IPS-18a (cell line): ENCODE measurements at regions not wholly inside any gene's neighbourhood (a gene's known extent, or its start where the extent isn't known, plus 50 kb on each side); places are given as distances from the start of the nearest gene placed in this dataset.
"Not testable (repeated sequence)": the region's sequence is repeated elsewhere in the genome, so short reads cannot be mapped to it uniquely, and the experiment has no call there.

Experiments
- H3K27ac ChIP-seq: one replicate; pipeline ENCODE4 v1.5.1; 2013; ENCODE audit warnings: low read length
- H3K27me3 ChIP-seq: one replicate; pipeline ENCODE4 v1.6.1; 2013; ENCODE audit warnings: mild to moderate bottlenecking, low read length; ENCODE audit not compliant: control insufficient read depth, insufficient read depth
- H3K36me3 ChIP-seq: one replicate; pipeline ENCODE4 v1.6.1; 2013; ENCODE audit warnings: low read depth, low read length; ENCODE audit not compliant: control insufficient read depth
- H3K4me1 ChIP-seq: one replicate; pipeline ENCODE4 v1.6.1; 2013; ENCODE audit warnings: low read depth, low read length; ENCODE audit not compliant: control insufficient read depth
- H3K4me3 ChIP-seq: one replicate; pipeline ENCODE4 v1.5.1; 2013; ENCODE audit warnings: low read length
- H3K9ac ChIP-seq: one replicate; pipeline ENCODE4 v1.6.1; 2013; ENCODE audit warnings: mild to moderate bottlenecking, low read length, moderate library complexity
- H3K9me3 ChIP-seq: one replicate; pipeline ENCODE4 v1.6.1; 2013; ENCODE audit warnings: low read depth, low read length; ENCODE audit not compliant: control insufficient read depth

DNA sequence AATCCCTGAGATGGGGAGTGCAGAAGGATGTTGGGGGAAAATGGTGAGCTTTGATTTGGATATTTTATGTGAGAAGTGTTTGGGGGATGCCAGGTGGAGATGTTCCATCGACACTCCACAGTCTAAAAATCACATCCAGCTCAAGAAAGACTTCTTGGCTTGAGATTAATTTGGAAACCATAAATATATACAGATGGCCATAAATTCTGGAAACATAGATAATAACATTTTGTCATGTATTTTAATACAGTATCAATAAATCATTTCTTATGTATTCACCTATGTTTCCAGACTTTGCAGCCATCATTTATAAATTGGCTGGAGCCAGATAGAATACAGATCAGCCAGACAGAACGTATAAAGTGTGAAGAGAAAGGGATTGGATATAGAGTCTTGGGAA is 245.5 kb upstream of the DDHD1 start:
- no peak overlapping the region for H3K9ac ChIP-seq
- no peak overlapping the region for H3K27ac ChIP-seq
- H3K9me3 ChIP-seq = peaks cover 11% of the 10 kb centered on the region
- no peak overlapping the region for H3K4me3 ChIP-seq
- H3K36me3 ChIP-seq = no peaks in the 10 kb centered on the region
- H3K27me3 ChIP-seq = no peaks in the 10 kb centered on the region
- H3K4me1 ChIP-seq = no peaks in the 10 kb centered on the region

DNA sequence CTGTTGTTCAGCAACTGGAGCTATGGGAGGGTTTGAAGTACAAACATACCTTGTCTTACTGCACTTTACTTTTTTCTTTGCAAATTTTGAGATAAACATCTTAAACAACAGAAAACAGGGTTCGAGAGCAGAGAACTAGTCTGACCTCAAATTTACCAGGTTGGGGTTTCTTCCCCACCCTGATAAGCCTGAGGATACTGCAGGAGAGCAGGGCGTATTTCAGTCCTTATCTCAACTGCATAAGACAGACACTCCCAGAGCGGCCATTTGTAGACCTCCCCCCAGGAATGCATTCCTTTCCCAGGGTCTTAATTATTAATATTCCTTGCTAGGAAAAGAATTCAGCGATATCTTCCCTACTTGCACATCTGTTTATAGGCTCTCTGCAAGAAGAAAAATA is 242.1 kb upstream of the DDHD1 start:
- H3K4me1 ChIP-seq, H3K9ac ChIP-seq, H3K36me3 ChIP-seq, H3K27ac ChIP-seq, H3K4me3 ChIP-seq, H3K27me3 ChIP-seq: not testable (repeated sequence)
- peaks cover 11% of the 10 kb centered on the region for H3K9me3 ChIP-seq

DNA sequence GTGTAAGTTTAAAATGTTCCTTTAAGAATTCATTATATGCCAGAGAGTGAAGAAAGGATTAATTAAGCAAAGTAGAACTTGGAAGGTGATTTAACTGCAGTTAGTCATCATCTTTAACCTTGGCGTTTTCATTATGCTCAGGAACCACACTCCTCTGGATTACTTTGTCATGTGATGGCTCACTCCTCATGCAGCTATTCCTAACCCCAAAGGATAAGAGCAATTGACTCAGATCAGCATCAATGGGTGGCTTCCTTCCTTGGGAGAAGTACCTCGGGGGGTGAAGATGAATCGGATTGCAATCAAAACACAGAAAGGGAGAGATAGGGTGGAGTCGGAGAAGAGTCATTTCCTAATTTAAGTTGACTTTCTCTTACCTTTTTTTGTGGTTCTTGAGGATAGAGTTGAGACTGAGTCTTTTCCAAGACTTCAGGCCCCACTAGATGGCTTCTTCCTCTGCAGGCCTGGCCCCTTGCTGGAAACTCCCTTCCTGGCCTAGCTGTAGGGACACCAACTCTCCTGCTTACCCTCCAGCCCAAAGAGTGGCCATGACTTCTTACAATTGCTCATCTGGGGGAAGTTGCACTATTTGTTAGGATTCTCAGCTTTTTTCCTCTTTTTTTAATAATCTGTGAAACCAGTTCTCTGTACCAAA is 238.6 kb upstream of the DDHD1 start:
- H3K9ac ChIP-seq = no peak overlapping the region
- no peaks in the 10 kb centered on the region for H3K36me3 ChIP-seq
- H3K4me1 ChIP-seq = no peaks in the 10 kb centered on the region
- H3K27me3 ChIP-seq = no peaks in the 10 kb centered on the region
- no peak overlapping the region for H3K4me3 ChIP-seq
- peaks cover 11% of the 10 kb centered on the region for H3K9me3 ChIP-seq
- no peak overlapping the region for H3K27ac ChIP-seq

DNA sequence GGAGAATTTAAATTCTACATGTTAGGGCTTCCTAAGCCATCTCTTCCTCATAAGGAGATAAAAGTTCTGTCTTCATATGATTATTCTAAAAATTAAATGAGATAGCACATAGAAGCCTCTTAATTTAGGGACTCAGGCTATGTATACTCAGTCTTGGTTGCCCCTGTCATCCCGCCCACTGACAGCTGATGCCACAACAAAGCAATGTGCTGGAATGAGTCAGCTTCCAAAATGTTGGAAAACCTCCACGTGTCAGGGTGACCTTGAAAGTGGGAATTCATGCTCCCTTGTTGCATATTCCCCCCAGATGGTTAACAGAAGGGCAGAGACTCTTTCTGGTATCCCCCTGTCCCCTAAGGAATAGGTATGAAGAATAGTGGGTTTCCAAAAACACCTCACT is 238.0 kb upstream of the DDHD1 start:
- Histone ChIP-seq H3K4me1 (no peaks in the 10 kb centered on the region), H3K27me3 (no peaks in the 10 kb centered on the region), H3K9ac (no peak overlapping the region), H3K36me3 (no peaks in the 10 kb centered on the region), H3K9me3 (peaks cover 11% of the 10 kb centered on the region), H3K27ac (no peak overlapping the region), H3K4me3 (no peak overlapping the region)

DNA sequence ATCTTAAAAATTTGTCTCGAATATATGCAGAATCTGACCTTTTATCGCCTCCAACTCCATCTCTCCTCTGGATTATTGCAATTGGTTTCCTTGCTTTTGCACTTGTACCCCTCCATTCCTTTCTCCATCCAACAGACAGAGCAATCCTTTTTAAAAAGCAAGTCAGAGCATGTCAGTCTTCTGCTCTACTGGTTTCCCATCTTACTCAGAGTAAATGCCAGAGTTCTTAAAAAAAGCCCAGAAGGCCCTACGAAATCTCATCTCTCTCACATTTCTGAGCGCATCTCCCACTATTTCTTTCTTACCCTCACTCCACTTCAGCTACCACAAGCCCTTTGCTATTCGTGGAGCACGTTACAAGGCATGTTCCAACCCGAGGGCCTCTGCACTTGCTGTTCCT is 236.9 kb upstream of the DDHD1 start:
- no peaks in the 10 kb centered on the region for H3K27me3 ChIP-seq
- no peaks in the 10 kb centered on the region for H3K4me1 ChIP-seq
- no peak overlapping the region for H3K4me3 ChIP-seq
- no peak overlapping the region for H3K9ac ChIP-seq
- H3K9me3 ChIP-seq = peaks cover 10% of the 10 kb centered on the region
- no peak overlapping the region for H3K27ac ChIP-seq
- H3K36me3 ChIP-seq = no peaks in the 10 kb centered on the region

DNA sequence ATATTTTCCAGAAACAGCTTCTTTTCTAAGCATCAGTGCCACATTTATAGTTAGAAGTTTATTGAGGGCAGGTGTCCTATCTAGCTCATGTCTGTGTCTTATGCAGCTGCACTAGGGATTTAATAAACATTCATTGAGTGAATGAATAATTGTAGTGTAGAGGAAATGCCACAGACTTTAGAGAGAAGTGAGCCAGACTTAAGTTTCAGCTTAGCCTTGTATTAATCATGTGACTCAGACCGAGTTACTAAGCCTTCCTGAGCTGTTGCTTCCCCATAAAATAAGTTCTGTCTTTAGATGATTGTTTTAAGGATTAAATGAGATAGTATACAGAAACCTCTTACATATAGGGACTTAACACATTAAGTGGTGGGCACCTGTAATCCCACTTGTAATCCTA is 236.1 kb upstream of the DDHD1 start:
- no peaks in the 10 kb centered on the region for H3K27me3 ChIP-seq
- no peak overlapping the region for H3K4me3 ChIP-seq
- no peaks in the 10 kb centered on the region for H3K36me3 ChIP-seq
- no peak overlapping the region for H3K27ac ChIP-seq
- peaks cover 2% of the 10 kb centered on the region for H3K9me3 ChIP-seq
- H3K9ac ChIP-seq = no peak overlapping the region
- H3K4me1 ChIP-seq = no peaks in the 10 kb centered on the region

DNA sequence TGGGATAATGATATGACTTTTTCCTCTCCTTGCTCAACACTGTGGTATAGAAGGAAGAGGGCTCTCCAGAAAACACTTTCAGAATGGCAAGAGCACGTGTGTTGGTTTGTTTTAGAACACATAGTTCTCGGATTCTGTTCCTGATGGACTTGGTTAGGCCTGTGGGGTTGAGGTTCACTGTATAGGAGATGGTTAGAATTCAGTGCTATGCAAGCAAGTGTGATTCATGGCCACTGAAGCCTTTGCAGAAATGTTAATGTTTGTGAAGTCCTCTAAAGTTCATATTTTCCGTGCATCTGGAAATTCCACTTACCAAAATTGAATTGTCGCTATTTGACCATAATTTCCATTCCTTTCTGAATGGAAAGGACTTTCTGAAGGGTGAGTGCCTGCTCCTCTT is 233.2 kb upstream of the DDHD1 start:
- H3K9ac ChIP-seq = no peak overlapping the region
- no peaks in the 10 kb centered on the region for H3K27me3 ChIP-seq
- H3K27ac ChIP-seq = no peak overlapping the region
- no peak overlapping the region for H3K4me3 ChIP-seq
- H3K36me3 ChIP-seq = no peaks in the 10 kb centered on the region
- no peaks in the 10 kb centered on the region for H3K9me3 ChIP-seq
- no peaks in the 10 kb centered on the region for H3K4me1 ChIP-seq

DNA sequence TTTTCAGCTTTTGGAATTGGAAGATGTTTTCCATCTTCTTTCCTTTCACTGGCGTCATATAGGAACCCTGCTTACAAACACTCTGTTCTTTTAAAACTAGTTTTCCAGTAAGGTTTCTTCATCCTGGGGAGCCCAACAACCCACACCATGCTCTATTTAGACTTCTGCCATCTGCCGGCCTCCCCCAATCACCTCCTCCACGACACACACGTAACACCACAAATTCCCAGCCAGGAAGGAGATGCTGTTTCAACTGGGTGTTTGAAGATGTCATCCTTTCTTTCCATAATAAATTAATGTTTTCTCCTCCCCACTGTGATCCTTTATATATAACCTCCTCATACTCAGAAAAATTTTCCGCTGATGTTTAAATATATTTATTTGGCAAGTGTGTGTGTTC is 231.4 kb upstream of the DDHD1 start:
- Histone ChIP-seq H3K27me3 (no peaks in the 10 kb centered on the region), H3K9me3 (no peaks in the 10 kb centered on the region), H3K4me1 (no peaks in the 10 kb centered on the region), H3K9ac (no peak overlapping the region), H3K4me3 (no peak overlapping the region), H3K36me3 (no peaks in the 10 kb centered on the region), H3K27ac (no peak overlapping the region)

DNA sequence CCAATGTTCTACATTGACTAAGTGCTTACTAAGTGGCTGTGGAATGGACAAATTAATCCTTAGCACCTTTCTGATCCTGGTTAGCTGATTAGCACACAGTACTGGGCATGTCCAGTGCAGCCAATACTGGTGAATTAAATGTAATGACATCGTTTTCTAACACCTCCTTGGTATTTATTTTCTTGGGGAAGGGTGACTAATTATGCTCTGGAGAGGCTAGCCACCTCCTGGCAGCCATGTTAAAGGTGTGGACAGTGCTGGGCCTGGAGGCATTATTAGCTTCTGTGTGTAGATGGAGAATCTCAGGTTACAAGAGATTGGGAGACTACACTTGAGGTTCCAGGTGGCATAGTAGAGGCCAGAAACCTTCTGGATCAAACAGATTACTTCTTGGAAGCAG is 230.9 kb upstream of the DDHD1 start:
- Histone ChIP-seq H3K9me3 (no peaks in the 10 kb centered on the region), H3K9ac (no peak overlapping the region), H3K4me1 (no peaks in the 10 kb centered on the region), H3K27me3 (no peaks in the 10 kb centered on the region), H3K36me3 (no peaks in the 10 kb centered on the region), H3K27ac (no peak overlapping the region), H3K4me3 (no peak overlapping the region)

DNA sequence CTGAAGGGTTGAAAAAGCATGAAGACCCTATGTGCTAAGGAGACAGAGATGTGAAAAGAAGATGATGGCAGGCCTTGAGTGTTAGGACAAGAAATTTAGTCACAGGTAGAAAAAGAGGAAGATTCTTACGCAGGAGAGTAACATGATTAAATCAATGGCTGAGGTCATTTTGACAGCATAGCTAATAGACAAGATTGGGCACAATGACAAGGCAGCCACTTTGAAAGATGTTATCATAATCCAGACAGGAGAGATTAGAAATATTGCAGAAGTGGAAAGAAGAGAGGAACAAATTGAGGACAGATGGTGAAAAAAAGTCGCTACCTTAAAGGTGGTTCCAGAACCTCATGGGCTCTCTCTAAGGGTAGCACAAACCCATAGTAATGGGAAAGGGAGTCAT is 228.8 kb upstream of the DDHD1 start:
- Histone ChIP-seq H3K36me3 (no peaks in the 10 kb centered on the region), H3K4me1 (no peaks in the 10 kb centered on the region), H3K9ac (no peak overlapping the region), H3K4me3 (no peak overlapping the region), H3K9me3 (no peaks in the 10 kb centered on the region), H3K27ac (no peak overlapping the region), H3K27me3 (no peaks in the 10 kb centered on the region)

DNA sequence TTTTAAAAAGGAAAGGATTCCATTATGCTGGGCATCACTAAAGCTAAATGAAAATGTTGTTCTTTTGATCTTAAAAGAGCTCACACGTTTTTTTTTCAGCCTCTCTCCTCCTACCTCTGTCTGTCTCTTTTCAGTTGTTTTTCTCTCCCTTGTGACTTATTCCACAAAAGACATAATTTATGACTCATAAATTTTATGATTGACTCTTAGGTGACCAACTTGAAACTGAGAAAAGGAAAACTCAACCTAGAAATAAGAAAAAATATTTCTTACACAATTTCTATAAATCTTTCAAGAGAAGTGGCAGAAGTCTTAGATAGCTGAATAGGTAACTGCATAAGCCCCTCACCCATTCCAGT is 227.7 kb upstream of the DDHD1 start:
- Histone ChIP-seq H3K27me3 (no peaks in the 10 kb centered on the region), H3K4me1 (no peaks in the 10 kb centered on the region), H3K36me3 (no peaks in the 10 kb centered on the region), H3K27ac (no peak overlapping the region), H3K4me3 (no peak overlapping the region), H3K9ac (no peak overlapping the region), H3K9me3 (no peaks in the 10 kb centered on the region)

DNA sequence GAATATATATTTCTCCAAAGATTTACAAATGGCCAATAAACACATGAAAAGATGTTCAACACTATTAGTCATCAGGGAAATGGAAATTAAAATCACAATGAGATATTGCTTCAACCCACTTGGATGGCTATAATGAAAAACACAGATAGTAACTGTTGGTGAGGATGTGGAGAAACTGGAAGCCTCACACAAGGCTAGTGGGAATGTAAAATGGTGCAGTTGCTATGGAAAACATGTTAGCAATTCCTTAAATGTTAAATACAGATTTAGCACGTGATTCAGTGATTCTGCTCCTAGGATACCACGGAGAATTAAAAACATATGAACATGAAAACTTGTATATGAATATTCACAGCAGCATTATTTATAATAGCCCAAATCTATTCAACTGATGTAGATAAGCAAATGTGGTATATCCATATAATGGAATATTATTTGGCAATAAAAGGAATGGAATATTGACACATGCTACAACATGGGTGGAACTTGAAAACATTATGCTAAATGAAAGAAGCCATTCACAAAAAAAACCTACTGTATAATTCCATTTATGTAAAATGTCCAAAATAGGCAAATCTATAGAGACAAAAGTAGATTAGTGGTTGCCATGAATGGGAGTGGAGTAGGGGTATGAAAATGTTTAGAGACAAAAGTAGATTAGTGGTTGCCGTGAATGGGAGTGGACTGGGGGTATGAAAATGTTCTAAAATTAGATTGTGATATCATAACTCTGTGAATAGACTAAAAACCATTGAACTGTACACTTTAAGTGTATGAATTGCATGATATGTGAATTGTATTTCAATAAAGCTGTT is 227.1 kb upstream of the DDHD1 start:
- Histone ChIP-seq H3K9ac (no peak overlapping the region), H3K9me3 (no peaks in the 10 kb centered on the region), H3K36me3 (no peaks in the 10 kb centered on the region), H3K27me3 (no peaks in the 10 kb centered on the region), H3K27ac (no peak overlapping the region), H3K4me3 (no peak overlapping the region), H3K4me1 (no peaks in the 10 kb centered on the region)
